Activated T-cell treated with anti-CD3 and anti-CD28 coated beads, Interleukin-2, amount 50 U/mL, for 48 hours (primary cell): ENCODE measurements at regions not wholly inside any gene's neighbourhood (a gene's known extent, or its start where the extent isn't known, plus 50 kb on each side); places are given as distances from the start of the nearest gene placed in this dataset.

ENCODE experiments used
- DNase-seq, 2 experiments: peaks; one replicate each; pipeline ENCODE4 v3.0.0-alpha.2; 2020

DNA sequence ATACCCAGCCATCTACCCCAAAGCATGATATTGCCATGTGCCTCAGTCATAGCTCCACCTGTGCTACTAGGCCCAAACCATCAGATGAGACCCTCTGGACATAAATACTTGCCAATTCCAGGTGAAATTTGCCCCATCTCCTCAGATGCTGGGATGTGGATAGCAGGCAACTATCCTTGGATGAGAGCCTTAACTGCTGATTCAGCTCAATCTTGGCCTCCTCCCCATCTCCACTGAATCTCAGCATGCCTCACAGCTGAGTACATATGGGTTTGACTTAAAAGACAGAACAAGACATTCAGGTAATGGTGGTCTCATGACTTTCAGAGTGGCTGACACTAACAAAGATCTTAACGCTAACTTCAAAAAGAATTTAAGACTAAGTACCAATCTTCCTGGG lies 50.8 kb upstream of the KLHL13 start:
- no peak for DNase-seq

DNA sequence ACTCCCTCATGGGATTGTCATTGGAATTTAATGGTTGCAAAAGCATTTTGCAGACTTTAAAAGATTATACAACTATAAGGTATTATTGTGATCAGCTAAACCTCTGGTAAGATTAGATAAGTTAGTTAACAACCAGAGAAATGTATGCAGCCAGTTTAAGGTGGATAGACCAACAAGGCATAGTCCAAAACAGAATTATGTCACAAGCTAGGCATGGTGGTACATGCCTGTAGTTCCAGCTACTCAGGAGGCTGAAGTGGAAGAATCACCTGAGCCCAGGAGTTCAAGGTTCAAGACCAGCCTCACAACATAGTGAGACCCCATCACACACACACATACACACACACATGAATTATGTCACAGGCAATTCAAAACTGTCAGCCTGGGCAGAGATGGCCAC lies 54.7 kb upstream of the KLHL13 start:
- no peak for DNase-seq

- DNase-seq, result no peak
These were observed 58.0 kb upstream of the KLHL13 start for GRCh38 chrX:118174516-118175098.

GRCh38 chrX:118177708-118178107 lies 61.1 kb upstream of the KLHL13 start:
- DNase-seq, result no peak

DNA sequence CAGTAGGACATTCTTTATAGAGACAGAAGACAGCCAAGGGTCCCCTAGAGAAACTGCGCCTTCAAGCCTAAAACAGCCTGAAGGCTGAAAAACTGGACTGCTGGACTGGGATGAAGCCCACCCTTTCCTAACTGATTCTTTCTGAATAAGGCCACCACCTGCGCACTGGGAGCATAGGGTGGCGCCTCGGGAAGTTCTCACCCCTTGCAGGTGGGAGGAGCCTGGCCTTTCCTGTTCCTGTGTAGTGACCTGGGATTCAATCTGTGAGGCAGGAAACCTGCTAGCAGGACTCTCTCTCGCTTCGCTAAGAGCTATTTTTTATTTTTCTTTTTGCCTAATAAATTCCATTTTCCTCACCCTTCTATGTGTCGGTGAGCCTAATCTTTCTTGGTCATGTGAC lies 61.8 kb upstream of the KLHL13 start:
- no peak for DNase-seq

- no peak for DNase-seq
These were observed 62.6 kb upstream of the KLHL13 start for GRCh38 chrX:118179161-118179560.

GRCh38 chrX:118179718-118180117 lies 63.1 kb upstream of the KLHL13 start:
- no peak for DNase-seq

DNA sequence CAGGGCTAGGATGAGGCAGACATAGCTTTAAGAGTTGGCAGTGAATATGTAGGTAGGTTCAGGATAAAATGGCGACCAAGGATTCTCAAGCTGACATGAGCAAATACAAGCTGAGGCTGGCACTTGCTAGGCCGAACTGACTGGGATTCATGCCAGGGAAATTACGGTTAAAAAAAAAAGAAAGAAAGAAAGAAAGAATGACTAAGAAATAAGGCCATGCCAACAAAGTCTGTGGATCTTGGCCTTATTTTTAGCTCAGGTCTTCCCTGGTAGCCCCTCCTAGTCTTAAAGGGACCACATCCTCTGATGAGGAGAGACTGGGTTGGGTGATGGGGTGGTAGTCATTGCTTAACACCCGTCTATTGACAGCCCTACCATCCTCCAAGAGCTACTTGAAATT lies 64.4 kb upstream of the KLHL13 start:
- no peak for DNase-seq

DNA sequence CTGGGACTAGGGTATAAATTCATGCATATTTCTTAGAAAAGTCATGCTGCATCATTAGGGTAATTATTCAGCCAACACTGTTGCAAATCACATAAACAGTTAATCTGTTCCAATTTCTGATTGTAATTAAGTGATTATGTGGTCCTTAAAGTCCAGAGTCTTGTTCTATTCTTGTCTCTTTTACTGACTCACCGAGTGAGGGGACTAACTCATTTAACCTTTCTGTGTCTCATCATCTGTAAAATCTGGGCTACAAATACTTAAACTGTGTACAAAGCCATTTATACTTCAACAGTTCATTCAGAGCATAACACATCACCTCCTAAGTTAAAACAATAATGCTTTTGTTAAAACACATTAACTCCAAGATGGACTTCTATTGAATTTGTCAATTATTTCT lies 65.4 kb upstream of the KLHL13 start:
- DNase-seq, result no peak

DNA sequence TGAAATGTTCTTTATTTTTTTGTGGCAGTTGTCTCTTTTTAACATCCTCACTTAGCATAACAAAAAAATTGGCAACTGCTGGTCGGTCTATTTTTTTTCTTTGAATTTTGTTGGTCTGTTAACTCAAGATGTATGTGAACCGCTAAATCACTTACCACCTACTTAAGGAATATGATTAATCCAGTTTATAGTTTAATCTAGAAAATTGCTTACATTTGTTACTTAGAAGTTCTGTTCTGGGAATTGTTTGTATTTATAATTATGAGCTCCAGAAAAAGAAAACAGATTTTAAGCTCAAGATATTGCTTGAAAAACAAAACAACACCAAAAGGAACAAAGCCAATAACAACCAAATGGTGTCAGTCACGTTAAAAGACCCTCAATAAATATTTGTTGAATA lies 66.1 kb upstream of the KLHL13 start:
- DNase-seq, result no peak

DNA sequence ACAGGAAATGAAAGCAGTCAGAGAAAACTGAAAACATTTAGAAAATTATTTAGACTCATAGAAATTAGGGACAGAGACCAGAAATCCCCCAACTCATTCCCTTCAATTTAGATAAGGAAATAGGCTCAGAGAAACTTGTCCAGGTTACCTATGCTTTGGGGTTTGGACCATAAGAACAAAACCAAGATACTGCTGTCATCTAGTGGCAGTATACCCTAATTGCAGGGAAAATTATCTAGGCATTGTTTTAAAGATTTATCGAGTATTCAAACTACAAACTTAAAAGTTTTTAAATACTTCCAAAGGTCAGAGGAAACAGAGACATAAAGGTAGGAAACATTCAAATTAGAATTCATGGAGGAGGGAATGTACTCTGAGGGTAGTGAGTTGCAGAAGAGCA lies 67.0 kb upstream of the KLHL13 start:
- no peak for DNase-seq

GRCh38 chrX:118187100-118187499 lies 70.5 kb upstream of the KLHL13 start:
- DNase-seq, result no peak

GRCh38 chrX:118189000-118189399 lies 72.4 kb upstream of the KLHL13 start:
- no peak for DNase-seq

- no peak for DNase-seq
These were observed 73.0 kb upstream of the KLHL13 start for GRCh38 chrX:118189628-118190027.

DNA sequence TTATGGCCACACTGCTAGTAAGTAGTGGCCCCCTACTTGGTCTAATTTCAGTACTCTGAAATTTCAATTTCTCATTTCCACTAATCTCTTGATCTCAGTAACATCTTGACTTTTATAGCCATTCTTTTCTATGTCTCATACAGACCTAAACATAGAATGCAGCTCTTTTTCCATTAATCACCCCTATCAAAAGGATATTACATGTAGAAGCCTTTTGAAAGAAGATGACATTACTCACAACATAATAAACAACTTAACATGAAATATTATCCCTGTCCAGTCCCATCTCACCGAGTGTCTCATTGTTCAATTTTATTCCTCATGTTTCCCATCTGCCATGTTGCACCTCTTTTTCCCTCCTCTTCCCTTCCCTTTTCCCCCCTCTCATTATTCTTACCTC lies 81.1 kb upstream of the KLHL13 start:
- DNase-seq, result no peak

DNA sequence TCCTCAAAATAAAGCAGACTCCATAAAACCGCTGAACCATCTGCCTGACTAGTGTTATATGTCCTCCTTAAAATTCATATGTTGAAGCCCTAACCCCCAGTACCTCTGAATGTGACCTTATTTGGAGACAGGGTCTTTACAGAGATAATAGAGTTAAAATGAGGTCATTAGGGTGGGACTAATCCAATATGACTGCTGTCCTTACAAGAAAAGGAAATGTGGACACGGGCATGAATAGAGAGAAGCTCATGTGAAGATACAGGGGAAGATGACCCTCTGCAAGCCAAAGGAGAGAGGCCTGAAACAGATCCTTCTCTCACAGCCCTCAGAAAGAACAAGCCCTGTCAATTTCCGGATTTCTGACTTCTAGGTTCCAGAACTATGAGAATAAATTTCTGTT lies 82.0 kb upstream of the KLHL13 start:
- no peak for DNase-seq

- DNase-seq, result no peak
These were observed 83.4 kb upstream of the KLHL13 start for GRCh38 chrX:118199997-118200396.

- no peak for DNase-seq
These were observed 89.1 kb upstream of the KLHL13 start for GRCh38 chrX:118205421-118206395.

- DNase-seq, result no peak
These were observed 91.3 kb upstream of the KLHL13 start for GRCh38 chrX:118207831-118208453.

DNA sequence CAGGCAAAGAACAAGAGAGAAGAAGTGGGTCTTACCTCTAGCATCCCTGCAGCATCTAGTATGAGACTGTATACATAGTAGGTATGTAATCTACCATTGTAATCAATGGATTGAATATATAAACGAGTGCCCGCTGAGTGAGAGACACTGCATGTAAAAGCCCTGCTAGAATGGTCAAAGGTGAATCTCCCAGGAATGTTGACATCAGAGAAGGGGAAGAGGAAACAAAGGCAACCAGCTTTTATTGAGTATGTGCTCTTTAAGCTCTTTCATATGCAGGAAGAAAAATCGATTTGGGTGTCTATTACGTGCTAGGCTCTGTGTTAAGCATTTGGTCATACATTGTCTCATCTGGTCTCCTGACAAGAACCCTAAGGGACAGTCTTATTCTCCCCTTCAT lies 91.9 kb upstream of the KLHL13 start:
- DNase-seq, result no peak

GRCh38 chrX:118211891-118212816 lies 95.5 kb upstream of the KLHL13 start:
- DNase-seq, result no peak

GRCh38 chrX:118212817-118213183 lies 96.2 kb upstream of the KLHL13 start:
- no peak for DNase-seq

DNA sequence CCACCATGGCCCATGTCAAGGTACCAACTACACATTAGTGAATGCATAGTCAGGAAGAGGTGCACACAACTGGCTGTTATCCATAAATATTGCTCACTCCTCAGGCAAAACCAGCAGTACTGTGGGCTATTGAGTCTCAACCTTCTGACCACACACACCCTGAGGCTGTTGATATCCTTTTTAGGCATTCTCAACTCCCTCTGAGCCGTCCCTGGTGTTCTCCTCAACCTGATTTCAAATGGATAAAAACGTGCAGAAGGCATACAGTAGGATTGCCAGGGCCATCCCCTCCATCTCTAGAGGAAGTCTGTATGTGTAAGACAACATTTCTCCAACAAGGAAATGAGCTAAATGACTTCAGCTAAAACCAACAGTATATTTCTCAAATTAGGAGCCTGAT lies 98.7 kb upstream of the KLHL13 start:
- no peak for DNase-seq
